T-helper 9 cell (primary cell): ENCODE measurements at regions not wholly inside any gene's neighbourhood (a gene's known extent, or its start where the extent isn't known, plus 50 kb on each side); places are given as distances from the start of the nearest gene placed in this dataset.

Experiments
- DNase-seq: peaks from one replicate; pipeline ENCODE4 v3.0.0-alpha.2; 2020

DNA sequence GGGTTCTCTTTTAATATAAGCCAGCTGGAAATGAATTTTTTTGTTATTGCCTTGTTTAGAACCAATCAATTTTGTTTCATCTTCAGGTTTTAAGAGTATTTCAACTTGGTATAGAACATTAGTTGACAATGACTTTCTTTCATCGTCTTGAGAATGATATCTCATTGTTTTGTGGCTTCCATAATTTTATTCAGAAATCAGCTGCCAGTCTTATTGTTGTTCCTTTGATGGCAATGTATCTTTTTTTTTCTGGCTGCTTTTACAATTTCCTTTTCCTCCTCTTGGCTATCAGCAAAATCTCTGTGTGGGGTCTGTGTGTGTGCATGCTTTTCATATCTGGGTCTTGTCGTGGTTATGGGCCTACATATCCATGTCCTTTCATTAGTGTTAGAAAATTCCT lies 1536.4 kb upstream of the TENM3 start:
- DNase-seq: no peak

DNA sequence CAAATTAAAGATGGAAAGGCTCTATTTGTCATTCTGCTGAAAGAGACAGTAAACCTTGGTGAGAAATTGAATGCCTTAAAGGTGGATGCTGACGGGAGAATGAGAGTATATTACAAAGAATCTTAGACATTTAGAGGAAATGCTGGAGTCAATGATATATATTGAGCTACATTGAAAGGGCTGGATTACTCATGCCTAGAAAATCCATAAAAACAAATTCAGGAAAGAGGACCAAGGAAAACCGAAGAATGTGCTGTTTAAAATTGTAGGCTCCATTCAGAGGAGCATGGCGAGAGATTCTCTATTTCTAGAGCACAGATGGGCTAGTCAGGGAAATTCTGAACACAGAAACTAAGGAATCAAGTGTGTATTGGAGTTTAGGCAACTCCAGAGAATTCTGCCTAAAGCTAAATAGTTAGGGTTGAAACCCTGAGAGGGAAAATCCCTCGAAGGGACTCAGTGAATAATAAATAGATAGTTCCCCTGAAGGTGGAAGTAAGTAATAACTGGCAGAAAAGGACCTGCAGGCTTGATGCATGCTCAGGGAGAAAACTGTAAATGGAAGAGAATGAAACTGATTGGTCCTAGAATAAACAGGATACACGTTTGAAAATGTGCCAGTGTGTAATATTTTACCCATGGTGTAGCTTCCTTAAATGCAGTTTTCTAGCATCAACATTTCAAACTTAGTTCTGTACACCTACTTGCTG lies 1532.4 kb upstream of the TENM3 start:
- no peak for DNase-seq

DNA sequence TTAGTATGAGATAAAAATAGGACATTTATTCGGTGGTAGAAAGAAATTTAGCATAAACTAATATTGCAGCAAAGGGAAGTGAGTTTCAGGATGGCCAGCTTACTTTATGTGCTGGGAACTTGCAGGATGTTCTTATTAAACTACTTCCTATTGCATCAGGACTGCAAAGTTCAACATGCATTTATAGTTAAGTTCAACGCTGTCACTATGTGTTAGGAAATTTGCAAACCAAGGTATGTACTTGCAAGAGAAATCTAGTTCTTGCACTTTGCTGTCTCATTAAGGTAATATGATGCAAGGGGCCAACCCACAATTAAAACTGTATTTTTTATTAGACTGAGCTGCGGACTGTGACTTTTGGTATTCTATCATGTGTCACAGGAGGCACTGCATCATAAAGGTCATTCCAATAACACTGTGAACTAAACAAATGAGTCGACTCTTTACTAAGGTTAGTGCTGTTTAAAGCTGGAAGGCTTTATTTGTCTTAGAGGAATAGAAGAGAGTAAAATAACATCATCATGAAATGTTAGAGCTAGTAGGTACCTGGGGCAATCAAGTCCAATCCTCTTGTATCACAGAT lies 1525.7 kb upstream of the TENM3 start:
- DNase-seq: no peak

DNA sequence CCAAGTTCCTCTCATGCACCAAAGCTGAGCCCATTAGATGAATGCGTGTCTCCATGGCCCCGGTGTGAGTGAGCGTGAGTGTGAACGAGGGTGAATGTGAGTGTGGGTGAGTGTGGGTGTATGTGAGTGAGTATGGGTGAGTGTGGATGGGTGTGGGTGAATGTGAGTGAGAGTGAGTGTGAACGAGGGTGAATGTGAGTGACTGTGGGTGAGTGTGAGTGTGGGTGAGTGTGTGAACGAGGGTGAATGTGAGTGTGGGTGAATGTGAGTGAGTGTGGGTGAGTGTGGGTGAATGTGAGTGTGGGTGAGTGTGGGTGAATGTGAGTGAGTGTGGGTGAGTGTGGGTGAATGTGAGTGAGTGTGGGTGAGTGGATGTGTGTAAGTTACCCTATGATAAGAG lies 1521.8 kb upstream of the TENM3 start:
- no peak for DNase-seq

DNA sequence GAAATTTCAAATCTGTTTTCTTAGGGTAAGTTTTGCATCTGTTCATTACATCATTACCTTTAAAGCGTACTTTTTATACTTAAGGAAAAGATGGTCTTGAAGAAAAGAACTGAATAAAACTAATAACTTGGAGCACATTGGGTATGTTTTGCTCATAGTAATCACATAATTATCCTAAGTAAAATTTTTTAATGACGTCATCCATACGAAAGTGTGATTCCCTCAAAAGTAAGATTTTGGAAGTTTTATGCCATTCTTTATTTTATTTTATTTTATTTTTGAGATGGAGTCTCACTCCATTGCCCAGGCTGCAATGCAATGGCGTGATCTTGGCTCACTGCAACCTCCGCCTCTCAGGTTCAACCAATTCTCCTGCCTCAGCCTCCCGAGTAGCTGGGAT lies 1516.6 kb upstream of the TENM3 start:
- no peak for DNase-seq

DNA sequence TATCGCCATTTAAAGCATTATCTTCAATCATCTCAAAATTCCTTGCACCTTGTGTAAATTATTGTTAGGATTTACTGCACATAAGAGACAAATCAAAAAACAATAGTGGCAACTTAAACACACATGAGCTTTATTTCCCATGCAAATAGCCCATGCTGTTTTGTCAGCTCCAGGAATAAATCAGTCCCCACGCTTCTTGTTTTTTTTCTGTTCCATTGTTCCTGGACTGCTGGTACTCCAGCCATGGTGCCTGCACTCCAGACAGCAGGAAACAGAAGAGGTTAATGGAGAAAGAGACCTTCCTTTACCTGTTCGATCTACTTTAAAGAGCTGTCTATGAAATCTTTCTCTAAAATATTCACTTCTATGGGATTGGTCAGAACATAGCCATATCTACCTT lies 1515.7 kb upstream of the TENM3 start:
- DNase-seq: no peak

DNA sequence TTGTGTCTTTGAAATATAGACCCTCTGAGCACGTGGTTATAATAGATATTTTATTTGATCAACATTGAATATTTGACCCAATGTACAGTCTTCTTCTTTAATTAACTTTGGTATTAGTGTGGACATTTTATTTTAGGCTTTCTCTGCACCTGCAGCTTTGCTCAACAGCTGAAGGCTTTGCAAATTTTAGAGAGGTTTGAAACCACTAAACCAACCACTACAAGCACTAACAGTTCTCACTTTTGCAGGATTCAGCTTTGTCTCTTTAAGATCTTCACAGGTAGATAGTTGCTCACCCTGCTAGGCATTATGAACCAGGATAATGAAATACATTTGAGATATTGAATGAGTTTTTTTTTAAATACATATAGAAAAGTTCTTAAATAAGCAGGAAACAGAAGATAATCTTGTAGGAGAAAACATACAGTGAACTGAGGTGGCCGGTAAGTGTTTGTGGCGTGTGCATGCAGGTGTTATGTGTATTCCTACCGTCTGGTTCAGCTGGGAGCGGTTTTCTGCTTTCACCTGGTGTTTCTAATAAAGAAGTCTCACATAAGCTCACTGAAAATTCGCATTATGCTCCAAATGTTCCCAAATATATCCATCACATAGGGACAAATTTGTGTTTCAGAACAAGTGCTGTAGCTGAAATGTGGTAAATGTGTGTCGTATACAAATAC lies 1508.3 kb upstream of the TENM3 start:
- no peak for DNase-seq

DNA sequence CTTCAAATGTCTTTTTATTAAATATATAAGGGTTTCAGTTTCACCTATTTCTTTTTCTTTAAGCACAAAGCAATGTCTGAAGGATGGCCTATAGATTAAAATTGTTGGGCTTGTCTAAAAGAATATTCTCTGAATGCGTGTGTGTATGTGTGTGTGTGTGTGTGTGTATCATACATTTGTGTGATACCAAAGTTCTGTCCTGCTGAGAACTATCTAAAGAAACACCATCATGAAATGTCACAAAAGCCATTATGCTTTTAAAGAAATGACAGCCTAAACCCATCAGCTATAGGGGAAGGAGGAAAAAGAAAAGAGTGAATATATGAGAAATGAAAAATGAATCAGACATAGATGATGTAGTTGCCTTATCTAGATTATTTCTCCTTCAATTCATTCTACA lies 1501.5 kb upstream of the TENM3 start:
- no peak for DNase-seq

DNA sequence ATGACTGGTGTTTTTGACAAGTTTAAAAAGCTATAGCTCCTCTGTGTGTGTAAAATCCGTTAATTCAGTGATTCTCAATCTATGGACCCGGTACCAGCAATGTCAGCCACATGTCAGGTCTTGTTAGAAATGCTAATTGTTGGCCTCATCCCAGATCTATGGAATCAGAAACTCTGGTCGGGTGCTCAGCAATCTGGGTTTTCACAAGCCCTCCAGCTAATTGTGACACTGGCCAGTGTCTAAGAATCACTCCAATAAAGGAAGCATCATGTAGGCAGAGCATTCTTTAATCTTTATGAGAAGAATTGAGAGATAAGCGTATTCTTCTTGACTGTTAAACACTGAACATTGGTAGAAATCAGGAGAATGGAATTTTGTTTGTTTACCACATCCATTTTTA lies 1498.2 kb upstream of the TENM3 start:
- no peak for DNase-seq

DNA sequence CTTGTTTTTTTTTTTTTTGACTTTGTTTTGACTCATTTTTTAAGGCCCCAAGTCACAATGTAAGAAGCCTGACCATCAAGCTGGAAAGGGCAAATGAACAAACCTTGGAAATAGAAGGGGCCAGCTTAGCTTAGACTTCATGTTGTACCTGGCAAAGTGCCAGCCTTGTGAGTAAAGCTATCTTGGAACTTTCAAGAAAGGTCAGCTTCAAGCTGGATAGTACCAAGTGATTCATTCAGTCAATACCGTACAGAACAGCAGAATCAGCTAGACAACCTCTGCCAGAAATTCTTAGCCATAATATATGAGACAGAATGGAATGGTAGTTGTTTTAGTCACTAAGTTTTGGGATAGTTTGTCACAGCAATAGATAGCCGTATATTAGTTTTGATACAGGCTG lies 1492.2 kb upstream of the TENM3 start:
- DNase-seq: no peak

DNA sequence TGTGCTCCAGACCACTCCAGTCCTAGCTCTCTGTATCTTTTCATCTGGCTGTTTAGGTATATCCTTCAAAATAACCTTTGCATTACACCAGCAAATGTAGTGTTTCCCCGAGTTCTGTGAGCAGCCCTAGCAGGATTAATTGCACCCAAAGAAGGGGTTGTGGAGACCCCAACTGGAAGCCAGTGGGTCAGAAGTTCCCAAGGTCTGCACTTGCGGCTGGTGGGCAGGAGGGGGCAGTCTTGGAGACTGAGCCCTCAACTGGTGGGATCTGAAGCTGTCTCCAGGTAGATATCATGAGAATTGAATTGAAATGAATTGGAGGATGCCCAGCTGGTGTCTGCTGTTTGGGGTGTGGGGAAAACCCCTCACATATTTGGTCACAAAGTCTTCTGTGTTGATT lies 1485.3 kb upstream of the TENM3 start:
- DNase-seq: no peak

DNA sequence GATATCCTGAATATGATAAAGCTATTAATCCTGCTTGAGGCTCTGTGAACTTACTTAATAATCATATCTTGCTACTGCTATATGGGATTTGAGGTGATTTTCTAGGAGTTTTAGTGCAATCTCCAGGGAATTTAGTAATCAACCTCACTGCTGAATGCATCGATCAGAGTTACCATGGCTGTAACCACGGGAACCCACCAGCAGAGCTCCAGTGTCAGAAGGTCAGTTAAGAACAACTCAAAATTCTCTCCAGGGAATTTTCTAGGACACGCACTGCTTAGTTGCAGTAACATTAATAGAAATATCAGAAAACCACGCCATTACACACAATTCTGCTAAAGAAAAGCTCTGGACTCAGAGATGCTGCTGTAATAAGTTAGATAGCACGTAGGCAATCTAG lies 1477.2 kb upstream of the TENM3 start:
- no peak for DNase-seq

DNA sequence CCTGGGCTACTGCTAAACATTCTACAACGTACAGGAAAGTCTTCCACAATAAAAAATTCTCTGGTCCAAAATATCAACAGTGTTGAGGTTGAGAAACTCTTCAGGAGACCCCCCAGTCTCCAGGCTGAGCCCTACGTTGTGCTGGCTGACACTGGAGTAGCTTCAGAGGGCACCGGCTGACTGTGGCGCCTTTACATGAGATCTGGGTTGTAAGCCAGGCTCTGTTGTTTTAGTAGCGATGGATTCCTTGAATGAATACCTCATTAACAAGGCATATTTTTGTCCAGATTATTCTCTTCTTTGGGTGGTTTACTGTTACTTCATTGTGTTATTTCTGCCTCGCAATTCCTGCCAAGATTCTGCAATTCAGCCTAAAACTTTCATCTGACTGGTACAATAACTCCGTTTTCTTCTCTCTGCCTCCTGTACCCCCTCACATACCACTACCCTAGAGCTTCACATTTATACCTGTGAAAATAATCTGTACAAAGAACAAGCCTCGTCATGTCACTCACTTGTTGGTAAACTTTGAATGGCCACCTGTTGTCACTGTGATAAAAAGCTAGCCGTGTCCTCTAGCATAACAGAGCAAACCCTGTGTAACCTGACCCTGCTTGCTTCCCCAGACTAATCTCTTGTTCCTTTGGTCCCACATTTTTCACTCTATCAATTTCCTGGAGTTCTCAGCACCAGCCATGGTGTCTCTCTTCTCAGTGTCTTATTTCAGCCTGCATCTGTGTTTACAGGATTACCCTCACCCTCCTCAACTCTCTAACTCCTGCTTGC lies 1476.1 kb upstream of the TENM3 start:
- no peak for DNase-seq

DNA sequence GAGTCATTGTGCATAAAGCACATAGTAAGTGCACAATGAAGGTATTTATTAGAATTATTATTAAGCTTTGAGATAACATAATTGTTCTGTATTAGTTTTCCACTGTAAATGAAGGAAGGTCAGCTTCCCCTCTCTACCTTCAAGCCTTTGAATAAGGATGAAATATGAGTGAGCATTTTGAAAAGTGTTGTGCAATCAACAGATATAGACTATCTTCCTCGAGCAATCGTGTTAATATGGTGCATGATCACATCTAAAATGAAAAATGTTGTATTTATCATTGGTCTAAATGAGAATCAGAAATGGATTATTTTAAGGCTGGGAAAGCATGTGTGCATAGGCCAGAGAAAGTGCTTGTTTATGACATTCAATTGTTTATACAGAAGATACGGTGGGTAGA lies 1474.6 kb upstream of the TENM3 start:
- DNase-seq: no peak

DNA sequence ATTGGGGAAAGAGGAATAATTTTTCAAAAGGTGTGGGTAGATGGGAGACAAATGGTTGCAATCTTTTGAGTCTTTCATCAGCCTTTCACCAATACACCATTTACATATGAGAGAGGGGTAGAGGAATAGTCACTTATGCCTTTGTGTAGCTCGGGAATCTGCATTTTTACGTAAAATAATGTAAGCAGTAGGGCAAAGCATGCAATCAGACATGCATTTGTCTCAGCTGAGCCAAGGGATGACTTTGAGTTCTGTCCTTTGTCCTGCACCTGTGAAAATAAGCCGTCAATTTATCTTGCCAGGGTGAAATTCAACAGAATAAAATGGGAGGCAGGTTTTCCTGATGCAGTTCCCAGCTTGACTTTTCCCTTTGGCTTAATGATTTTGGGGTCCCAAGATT lies 1473.4 kb upstream of the TENM3 start:
- DNase-seq: no peak

DNA sequence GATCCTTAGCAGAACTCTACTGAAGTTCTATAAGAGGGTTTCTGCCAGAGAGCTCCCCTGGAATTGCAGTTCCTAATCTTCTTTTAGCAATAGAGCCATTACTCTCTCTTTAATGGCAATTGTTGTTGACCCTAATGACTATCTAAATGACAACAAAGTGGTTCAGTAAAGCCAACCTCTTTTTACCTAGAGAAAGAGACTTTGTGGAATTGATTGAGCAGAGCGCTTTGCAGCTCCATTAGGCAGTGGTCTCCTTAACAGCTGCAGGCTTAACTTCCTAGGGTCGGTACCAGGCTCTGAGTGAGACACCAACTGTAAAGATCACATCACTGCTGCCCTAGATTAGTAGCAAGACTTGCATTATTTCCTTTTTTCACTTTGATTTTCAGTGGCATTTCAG lies 1472.9 kb upstream of the TENM3 start:
- no peak for DNase-seq

DNA sequence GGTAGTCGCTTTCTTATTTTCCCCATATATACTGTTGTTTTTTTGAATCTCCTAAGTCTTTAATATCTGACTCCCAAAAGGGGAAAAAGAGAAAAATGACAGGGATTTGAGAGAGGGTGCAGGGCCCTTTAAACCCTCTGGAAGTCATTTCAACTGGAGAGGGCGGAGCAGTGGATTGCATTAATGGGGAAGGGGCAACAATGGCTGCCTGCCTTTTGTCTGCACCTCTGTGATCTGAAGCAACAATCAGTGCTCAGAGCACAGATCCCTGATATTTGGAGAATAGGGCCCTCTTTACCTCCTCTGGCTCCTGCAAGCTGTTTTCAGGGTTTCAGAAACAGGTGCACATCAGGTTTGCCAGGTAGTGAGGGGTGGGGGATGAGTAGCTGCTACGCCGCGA lies 1458.3 kb upstream of the TENM3 start:
- no peak for DNase-seq

DNA sequence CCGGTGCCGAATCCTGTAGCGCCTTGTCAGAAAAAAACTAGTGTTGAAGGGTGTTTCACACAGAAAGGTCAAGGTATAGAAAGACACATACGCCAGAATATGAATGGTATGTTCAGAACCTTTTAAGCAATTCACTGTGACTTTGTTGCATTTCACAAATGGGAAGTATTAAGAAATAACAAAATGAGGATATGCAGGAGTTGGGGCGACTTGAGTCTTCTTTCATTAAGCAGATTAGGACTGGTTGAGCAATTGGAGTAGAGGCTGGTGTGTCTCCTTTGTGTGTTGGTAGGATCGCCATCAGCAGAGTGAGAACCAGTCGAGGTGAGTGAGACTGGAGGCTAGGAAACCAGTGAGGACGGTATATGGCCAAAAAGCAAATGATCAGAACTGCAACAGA lies 1454.5 kb upstream of the TENM3 start:
- DNase-seq: no peak

DNA sequence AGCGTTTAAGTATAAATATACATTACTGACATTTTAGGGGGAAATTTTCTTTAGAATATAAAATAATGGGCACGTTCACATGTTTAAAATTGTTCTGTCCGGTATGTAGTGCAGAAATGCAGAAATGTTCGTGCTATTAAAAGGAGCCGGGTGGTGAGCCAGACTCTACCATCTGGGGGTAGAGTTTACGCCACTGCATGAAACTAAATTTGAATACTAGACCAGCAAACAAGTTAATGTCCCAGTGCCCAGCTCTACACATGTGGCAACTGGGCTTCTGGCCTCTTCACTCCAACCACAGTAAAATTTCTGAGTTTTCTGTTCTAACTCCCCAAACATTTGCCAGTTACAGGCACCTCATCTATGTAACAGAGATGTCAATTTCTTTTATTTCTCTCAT lies 1453.3 kb upstream of the TENM3 start:
- DNase-seq: no peak

DNA sequence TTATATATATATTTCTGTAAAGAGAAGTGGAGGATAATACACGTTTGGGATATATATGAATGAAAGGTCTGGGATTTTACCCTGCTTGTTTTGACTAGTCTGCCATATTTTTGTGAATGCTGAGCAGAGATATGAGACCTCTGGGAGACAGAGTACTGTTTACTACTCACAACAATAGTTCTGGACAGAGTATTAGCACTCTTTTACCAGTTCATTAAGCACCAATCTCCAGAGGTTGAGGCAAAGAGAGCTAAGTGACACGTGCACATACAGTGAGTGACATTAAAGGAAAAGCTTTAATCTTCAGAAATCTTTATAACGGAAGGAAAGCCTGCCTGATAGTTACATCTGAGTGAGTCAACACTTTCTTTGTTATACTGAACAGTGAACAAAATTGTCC lies 1452.7 kb upstream of the TENM3 start:
- no peak for DNase-seq

DNA sequence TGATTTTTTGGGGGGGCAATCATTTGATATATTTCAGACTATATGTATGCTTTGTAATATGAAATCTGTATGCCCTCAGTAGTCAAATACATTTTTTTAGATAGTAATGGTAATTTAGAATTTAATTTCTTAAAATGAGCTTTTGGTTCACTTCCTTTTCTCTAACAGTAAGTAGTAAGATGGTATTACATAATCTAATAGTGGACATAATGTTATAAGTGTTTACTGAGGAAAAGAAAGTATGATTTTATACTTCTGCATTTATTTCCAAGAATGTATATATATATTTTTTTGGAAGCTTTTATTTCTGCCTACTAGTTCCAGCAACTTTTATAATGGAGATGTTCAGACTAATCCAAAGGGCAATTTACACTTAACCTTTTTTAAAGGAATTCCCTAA lies 1450.7 kb upstream of the TENM3 start:
- no peak for DNase-seq

DNA sequence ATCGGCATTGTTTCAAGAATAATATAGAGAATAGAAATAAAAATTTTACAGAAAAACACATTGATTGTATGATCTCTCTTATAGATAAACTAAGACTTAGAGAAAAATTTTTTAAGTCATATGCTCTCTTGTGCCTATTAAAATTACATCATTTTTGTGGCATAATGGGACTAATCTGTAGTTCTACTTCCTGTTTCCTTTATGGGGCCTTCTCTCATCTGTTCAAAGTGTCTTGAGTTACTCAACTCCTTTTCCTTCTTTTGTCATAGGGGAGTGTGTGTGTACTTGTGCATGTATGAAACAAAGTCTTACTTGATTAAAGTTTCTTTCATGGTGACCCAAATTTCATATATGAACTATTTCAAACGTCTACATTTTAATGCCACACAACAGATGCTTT lies 1448.9 kb upstream of the TENM3 start:
- DNase-seq: no peak

DNA sequence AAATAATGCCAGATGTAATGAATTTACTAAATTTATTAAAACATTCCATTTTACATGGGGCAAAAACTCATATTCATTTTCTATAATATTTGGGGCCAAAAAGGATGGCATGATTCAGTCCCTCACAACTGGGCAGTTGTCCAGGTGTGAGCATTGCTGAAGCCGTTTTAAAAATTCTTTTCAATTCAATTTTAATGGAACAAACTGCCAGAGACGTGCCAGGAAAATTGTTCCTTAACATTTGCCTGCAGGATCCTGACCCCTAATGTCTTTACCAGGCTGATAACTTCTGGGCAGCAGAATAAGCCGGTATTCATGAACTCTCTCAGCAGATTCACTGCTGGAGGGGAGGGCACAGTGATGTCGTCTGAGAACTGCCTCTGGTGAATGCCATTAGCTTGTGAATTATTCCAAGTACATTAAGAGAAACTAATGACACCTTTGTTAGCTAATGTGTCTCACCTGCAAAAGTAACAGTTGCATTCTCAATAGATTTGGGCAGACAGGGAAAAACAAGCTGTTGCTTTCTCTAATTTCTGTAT lies 1445.1 kb upstream of the TENM3 start:
- DNase-seq: no peak

DNA sequence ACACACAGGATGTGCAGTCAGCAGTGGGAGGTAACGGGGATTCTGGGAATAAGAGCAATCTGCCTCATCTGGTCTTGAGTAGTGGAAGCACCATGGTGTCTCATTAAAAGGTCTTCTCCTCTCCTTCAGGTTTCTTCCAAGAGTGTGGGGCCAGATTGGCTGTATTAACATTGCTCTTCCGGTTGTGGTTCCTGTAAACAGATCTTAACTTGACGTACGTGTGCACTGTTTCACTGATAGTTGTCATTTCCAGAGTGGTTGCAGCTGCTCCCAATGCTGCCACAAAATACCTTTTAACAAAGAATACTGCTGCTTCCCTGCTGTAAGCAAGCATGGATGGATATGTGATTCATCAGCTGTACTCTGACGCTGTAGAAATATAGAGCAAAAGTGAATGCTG lies 1443.4 kb upstream of the TENM3 start:
- DNase-seq: no peak
